AG04450 (cell line): ENCODE measurements at regions not wholly inside any gene's neighbourhood (a gene's known extent, or its start where the extent isn't known, plus 50 kb on each side); places are given as distances from the start of the nearest gene placed in this dataset.

Experiments used
- CTCF ChIA-PET: fragments of 300-600, 350-600 bp; formaldehyde crosslinking; extraction: SDS; loops from one replicate; lab custom pipeline; 2022; ENCODE audit warnings: antibody characterized with exemption, inconsistent platforms; lab: Charles Lee
- POLR2A ChIA-PET: fragments of 350-600 bp; formaldehyde crosslinking; extraction: SDS; loops from one replicate; lab custom pipeline; 2021; ENCODE audit warnings: antibody characterized with exemption, inconsistent platforms; lab: Yijun Ruan, JAX
- DNase-seq: peaks from one replicate; pipeline ENCODE4 v3.0.0-alpha.2; 2011; ENCODE audit warnings: low read depth, low spot score
- H3K27ac ChIP-seq: one replicate; pipeline ENCODE4 v1.5.1; 2012; ENCODE audit warnings: low read depth, low read length, control low read depth
- H3K27me3 ChIP-seq: one replicate; pipeline ENCODE4 v1.6.0; 2012; ENCODE audit warnings: low read length; ENCODE audit not compliant: control insufficient read depth, insufficient read depth
- H3K4me3 ChIP-seq: 2 replicates; pipeline ENCODE4 v1.5.1; 2011; ENCODE audit warnings: mild to moderate bottlenecking, low read depth, low read length, control low read depth
- H3K9me3 ChIP-seq: 2 replicates; pipeline ENCODE4 v1.5.1; 2012; ENCODE audit warnings: low read length; ENCODE audit not compliant: control insufficient read depth, insufficient read depth
- CTCF ChIP-seq: IDR thresholded peaks from 2 replicates; pipeline ENCODE4 v1.5.1; 2011; ENCODE audit warnings: low read depth, low read length, control low read depth, inconsistent platforms

GRCh38 chr11:119547511-119547910 lies 124.5 kb upstream of the THY1 start:
- ChIA-PET CTCF (no interaction called here), POLR2A (no interaction called here)
- TF ChIP-seq CTCF = no peak

GRCh38 chr11:119545978-119546915 lies 123.3 kb upstream of the THY1 start:
- no peak for TF ChIP-seq CTCF
- no peak for DNase-seq
- POLR2A ChIA-PET = no interaction called here

More at GRCh38 chr11:119547511-119547910, 124.5 kb upstream of the THY1 start:
- H3K27ac ChIP-seq = no peak overlapping the region
- peaks cover 16% of the 10 kb centered on the region for H3K9me3 ChIP-seq
- H3K4me3 ChIP-seq = no peak overlapping the region
- H3K27me3 ChIP-seq = no peaks in the 10 kb centered on the region
- DNase-seq = no peak

DNA sequence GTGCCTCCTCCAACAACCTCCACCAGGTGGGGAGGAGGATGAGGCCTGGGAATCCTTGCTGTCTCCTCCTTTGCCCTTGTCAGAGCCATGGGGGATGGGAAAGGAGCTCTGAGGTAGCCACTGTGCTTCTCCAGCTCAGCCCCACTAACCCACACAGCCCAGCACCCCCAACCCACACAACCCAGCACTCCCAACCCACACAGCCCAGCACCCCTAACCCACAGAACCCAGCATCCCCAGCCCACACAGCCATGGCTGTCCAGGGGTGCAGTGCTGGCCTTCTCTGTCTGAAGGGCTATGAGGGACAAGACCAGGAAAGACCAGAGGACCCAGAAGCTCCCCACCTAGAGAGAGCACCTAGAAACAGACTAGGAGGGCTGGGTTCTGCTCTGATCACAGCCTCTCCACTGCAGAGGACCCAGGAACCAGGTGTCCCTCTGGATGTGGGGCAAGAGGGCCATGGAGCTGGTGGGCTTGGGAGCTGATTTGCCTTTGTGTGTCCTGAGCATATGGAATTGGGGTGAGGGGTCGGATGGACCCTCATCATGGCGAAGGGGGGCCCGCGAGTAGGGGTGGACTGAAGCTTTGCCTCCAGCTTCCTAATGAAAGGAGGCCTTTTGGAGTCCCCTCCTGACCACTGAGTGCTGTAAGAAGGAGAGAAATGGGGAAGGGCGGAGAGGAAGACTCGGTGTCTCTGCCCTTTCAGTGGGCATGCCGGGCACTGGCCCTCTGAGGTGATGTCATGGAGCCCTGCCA lies 117.6 kb upstream of the THY1 start:
- POLR2A ChIA-PET = no interaction called here
- H3K9me3 ChIP-seq = no peaks in the 10 kb centered on the region
- no peak overlapping the region for H3K4me3 ChIP-seq
- H3K27me3 ChIP-seq = peaks cover 29% of the 10 kb centered on the region
- DNase-seq = no peak
- TF ChIP-seq CTCF = no peak
- H3K27ac ChIP-seq = no peak overlapping the region
- CTCF ChIA-PET = no interaction called here

More at GRCh38 chr11:119545978-119546915, 123.3 kb upstream of the THY1 start:
- H3K27ac ChIP-seq = no peak overlapping the region
- no peak overlapping the region for H3K4me3 ChIP-seq
- CTCF ChIA-PET = no interaction called here
- H3K27me3 ChIP-seq = peaks cover 5% of the 10 kb centered on the region
- H3K9me3 ChIP-seq = peaks cover 16% of the 10 kb centered on the region

- no peaks in the 10 kb centered on the region for H3K9me3 ChIP-seq
- peaks cover 29% of the 10 kb centered on the region for H3K27me3 ChIP-seq
- POLR2A ChIA-PET = no interaction called here
- no peak for TF ChIP-seq CTCF
- no peak for DNase-seq
- H3K4me3 ChIP-seq = no peak overlapping the region
- CTCF ChIA-PET = no interaction called here
- H3K27ac ChIP-seq = no peak overlapping the region
Observed at GRCh38 chr11:119539583-119539982, 116.6 kb upstream of the THY1 start.
